HEK293 (cell line): ENCODE measurements at regions not wholly inside any gene's neighbourhood (a gene's known extent, or its start where the extent isn't known, plus 50 kb on each side); places are given as distances from the start of the nearest gene placed in this dataset.

Source experiments
- CTCF ChIA-PET: fragments of 350-600 bp; formaldehyde crosslinking; extraction: SDS; loops from one replicate; lab custom pipeline; 2021; ENCODE audit warnings: antibody characterized with exemption; lab: Yijun Ruan, JAX
- POLR2A ChIA-PET: fragments of 300-600 bp; formaldehyde crosslinking; extraction: SDS; loops from one replicate; lab custom pipeline; 2020; ENCODE audit warnings: antibody characterized with exemption, inconsistent platforms; lab: Yijun Ruan, JAX
- H3K27ac ChIP-seq: fragments of 200-500 bp; sonication (Bioruptor generic); 2 replicates; pipeline ENCODE4 v1.5.1; 2014; ENCODE audit warnings: low read depth, low read length, control low read depth, inconsistent platforms; ENCODE audit errors: extremely low read depth
- H3K36me3 ChIP-seq, 2 experiments: fragments of 200-500 bp in 1 of 2; sonication (Bioruptor generic) in 1 of 2; 1 replicate in 1 of 2; 2 replicates in 1 of 2; pipeline ENCODE4 v1.5.1; 2014 to 2017; ENCODE audit warnings: inconsistent platforms in 2 of 2, low read length in 2 of 2; ENCODE audit not compliant: control insufficient read depth in 2 of 2, insufficient read depth in 1 of 2
- H3K4me1 ChIP-seq: fragments of 200-500 bp; sonication (Bioruptor generic); 2 replicates; pipeline ENCODE4 v1.5.1; 2014; ENCODE audit warnings: mild to moderate bottlenecking, low read length, inconsistent platforms; ENCODE audit not compliant: control insufficient read depth, insufficient read depth
- H3K4me3 ChIP-seq: 2 replicates; pipeline ENCODE4 v1.5.1; 2011; ENCODE audit warnings: low read depth, mild to moderate bottlenecking, control low read depth, low read length, moderate library complexity
- H3K9me3 ChIP-seq: fragments of 200-500 bp; sonication (Bioruptor generic); 2 replicates; pipeline ENCODE4 v1.5.1; 2014; ENCODE audit warnings: low read depth, low read length, inconsistent platforms; ENCODE audit not compliant: control insufficient read depth, insufficient read depth
- HOXC10 ChIP-seq: sonication (generic); formaldehyde crosslinking; IDR thresholded peaks from 2 replicates; pipeline ENCODE4 v1.8.1; 2023; ENCODE audit warnings: mild to moderate bottlenecking, missing genetic modification reagents
- KLF9 ChIP-seq: fragments of 450-650 bp; formaldehyde crosslinking; IDR thresholded peaks from 2 replicates; pipeline ENCODE4 v1.5.1; 2016; ENCODE audit warnings: missing biosample characterization, missing genetic modification characterization, low read depth
- MZF1 ChIP-seq: fragments of 450-650 bp; formaldehyde crosslinking; IDR thresholded peaks from 2 replicates; pipeline ENCODE4 v1.5.1; 2017; ENCODE audit warnings: missing biosample characterization, missing genetic modification characterization, borderline replicate concordance
- YY2 ChIP-seq: fragments of 450-650 bp; formaldehyde crosslinking; IDR thresholded peaks from 2 replicates; pipeline ENCODE4 v1.5.1; 2016; ENCODE audit warnings: missing biosample characterization, missing genetic modification characterization
- ZBTB48 ChIP-seq: fragments of 450-650 bp; formaldehyde crosslinking; IDR thresholded peaks from 2 replicates; pipeline ENCODE4 v1.5.1; 2016; ENCODE audit warnings: missing biosample characterization, missing genetic modification characterization
- ZFP37 ChIP-seq: fragments of 450-650 bp; formaldehyde crosslinking; IDR thresholded peaks from 2 replicates; pipeline ENCODE4 v1.5.1; 2016; ENCODE audit warnings: missing biosample characterization, missing genetic modification characterization
- ZNF146 ChIP-seq: fragments of 450-650 bp; formaldehyde crosslinking; IDR thresholded peaks from 2 replicates; pipeline ENCODE4 v1.5.1; 2016; ENCODE audit warnings: missing biosample characterization, missing genetic modification characterization
- ZNF157 ChIP-seq: fragments of 450-650 bp; formaldehyde crosslinking; IDR thresholded peaks from 2 replicates; pipeline ENCODE4 v1.5.1; 2016; ENCODE audit warnings: missing biosample characterization, missing genetic modification characterization
- ZNF174 ChIP-seq: fragments of 450-650 bp; formaldehyde crosslinking; IDR thresholded peaks from 2 replicates; pipeline ENCODE4 v1.5.0; 2017; ENCODE audit warnings: missing biosample characterization, mild to moderate bottlenecking, missing genetic modification characterization
- ZNF2 ChIP-seq: fragments of 450-650 bp; formaldehyde crosslinking; IDR thresholded peaks from 2 replicates; pipeline ENCODE4 v1.5.1; 2016; ENCODE audit warnings: missing biosample characterization, missing genetic modification characterization
- ZNF280D ChIP-seq: fragments of 450-650 bp; formaldehyde crosslinking; IDR thresholded peaks from 2 replicates; pipeline ENCODE4 v1.5.1; 2016; ENCODE audit warnings: missing biosample characterization, missing genetic modification characterization
- ZNF362 ChIP-seq: fragments of 450-650 bp; formaldehyde crosslinking; IDR thresholded peaks from 2 replicates; pipeline ENCODE4 v1.5.1; 2016; ENCODE audit warnings: missing biosample characterization, missing genetic modification characterization
- ZNF510 ChIP-seq: fragments of 450-650 bp; formaldehyde crosslinking; IDR thresholded peaks from 2 replicates; pipeline ENCODE4 v1.5.1; 2018; ENCODE audit warnings: mild to moderate bottlenecking, missing genetic modification characterization, missing biosample characterization; ENCODE audit not compliant: insufficient replicate concordance
- ZNF580 ChIP-seq: fragments of 450-650 bp; formaldehyde crosslinking; IDR thresholded peaks from 2 replicates; pipeline ENCODE4 v1.5.1; 2016; ENCODE audit warnings: missing biosample characterization, missing genetic modification characterization
- ZNF837 ChIP-seq: fragments of 450-650 bp; formaldehyde crosslinking; IDR thresholded peaks from 2 replicates; pipeline ENCODE4 v1.5.1; 2016; ENCODE audit warnings: missing biosample characterization, missing genetic modification characterization
- TF ChIP-seq, protein P1 (sequence below): fragments of 450-650 bp; formaldehyde crosslinking; IDR thresholded peaks from 2 replicates; pipeline ENCODE4; 2016; ENCODE audit warnings: missing biosample characterization, missing genetic modification characterization

GRCh38 chr7:3176112-3177000 is 124.7 kb upstream of the SDK1 start (continued):
- TF ChIP-seq, protein P1, sequence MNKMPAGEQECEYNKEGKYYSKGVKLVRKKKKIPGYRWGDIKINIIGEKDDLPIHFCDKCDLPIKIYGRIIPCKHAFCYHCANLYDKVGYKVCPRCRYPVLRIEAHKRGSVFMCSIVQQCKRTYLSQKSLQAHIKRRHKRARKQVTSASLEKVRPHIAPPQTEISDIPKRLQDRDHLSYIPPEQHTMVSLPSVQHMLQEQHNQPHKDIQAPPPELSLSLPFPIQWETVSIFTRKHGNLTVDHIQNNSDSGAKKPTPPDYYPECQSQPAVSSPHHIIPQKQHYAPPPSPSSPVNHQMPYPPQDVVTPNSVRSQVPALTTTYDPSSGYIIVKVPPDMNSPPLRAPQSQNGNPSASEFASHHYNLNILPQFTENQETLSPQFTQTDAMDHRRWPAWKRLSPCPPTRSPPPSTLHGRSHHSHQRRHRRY (tag by site-specific recombination): no peak
- TF ChIP-seq MZF1 (tag by site-specific recombination): no peak

- ChIA-PET POLR2A (no interaction called here), CTCF (interaction anchor here (0.6 kb wide), 1 partner anchor 288 kb away, joined by 3 read pairs; no protein-coding TSS in a partner anchor)
- Histone ChIP-seq H3K36me3 (no peaks in the 10 kb centered on the region), H3K27ac (no peak overlapping the region), H3K4me3 (no peak overlapping the region), H3K4me1 (no peaks in the 10 kb centered on the region), H3K9me3 (no peaks in the 10 kb centered on the region)
- TF ChIP-seq ZNF362 (no peak), ZNF580 (tag by site-specific recombination) (no peak), YY2 (tag by site-specific recombination) (no peak), HOXC10 (CRISPR knock-in tag) (no peak), ZNF146 (tag by site-specific recombination) (peak; percentile 86), ZNF280D (tag by site-specific recombination) (0 out of 2 replicates have a peak, but pooled peaks have one; percentile 49), ZNF510 (no peak)
These were observed 123.8 kb upstream of the SDK1 start for GRCh38 chr7:3177271-3177670.

GRCh38 chr7:3179456-3179855 is 121.6 kb upstream of the SDK1 start:
- TF ChIP-seq ZNF837 (tag by site-specific recombination) (no peak), ZNF174 (tag by site-specific recombination) (no peak), KLF9 (tag by site-specific recombination) (no peak), ZNF157 (tag by site-specific recombination) (no peak), ZNF2 (no peak), ZBTB48 (tag by site-specific recombination) (no peak), ZFP37 (tag by site-specific recombination) (no peak)
- TF ChIP-seq, all 188 proteins: peak for 0
- POLR2A ChIA-PET: no interaction called here
- CTCF ChIA-PET: interaction anchor here (0.7 to 0.8 kb wide), 2 partner anchors 24 to 756 kb away, joined by 3 to 4 read pairs; no protein-coding TSS in a partner anchor
- H3K9me3 ChIP-seq: no peaks in the 10 kb centered on the region
- H3K4me3 ChIP-seq: no peak overlapping the region
- H3K4me1 ChIP-seq: no peaks in the 10 kb centered on the region
- H3K36me3 ChIP-seq: no peaks in the 10 kb centered on the region
- no peak overlapping the region for H3K27ac ChIP-seq
